Osteoblast (primary cell): ENCODE measurements at regions not wholly inside any gene's neighbourhood (a gene's known extent, or its start where the extent isn't known, plus 50 kb on each side); places are given as distances from the start of the nearest gene placed in this dataset.

Experiments used
- DNase-seq: peaks from one replicate; pipeline ENCODE4 v3.0.0; 2011; ENCODE audit warnings: low spot score, mixed read lengths; ENCODE audit not compliant: insufficient read length; ENCODE audit errors: missing footprints
- H2AFZ ChIP-seq: 2 replicates; pipeline ENCODE4 v1.6.0; 2011; ENCODE audit warnings: mild to moderate bottlenecking, low read length
- H3K27ac ChIP-seq: 2 replicates; pipeline ENCODE4 v1.5.1; 2011; ENCODE audit warnings: mild to moderate bottlenecking, low read depth, low read length, moderate library complexity
- H3K27me3 ChIP-seq: 2 replicates; pipeline ENCODE4 v1.6.0; 2012; ENCODE audit warnings: mild to moderate bottlenecking, control low read depth, inconsistent platforms, low read length, moderate library complexity; ENCODE audit not compliant: insufficient read depth
- H3K36me3 ChIP-seq: 2 replicates; pipeline ENCODE4 v1.5.1; 2011; ENCODE audit warnings: mild to moderate bottlenecking, low read length, control low read depth, moderate library complexity; ENCODE audit not compliant: insufficient read depth
- H3K4me1 ChIP-seq: 2 replicates; pipeline ENCODE4 v1.5.1; 2011; ENCODE audit warnings: mild to moderate bottlenecking, low read length, control low read depth, moderate library complexity; ENCODE audit not compliant: insufficient read depth
- H3K4me2 ChIP-seq: 2 replicates; pipeline ENCODE4 v1.6.0; 2011; ENCODE audit warnings: mild to moderate bottlenecking, low read length; ENCODE audit not compliant: insufficient read depth
- H3K4me3 ChIP-seq: fragments of 200-600 bp; sonication (generic); 3 replicates; pipeline ENCODE4 v1.5.1; 2012; ENCODE audit warnings: mild to moderate bottlenecking, low read length, inconsistent platforms; ENCODE audit not compliant: insufficient read depth
- H3K79me2 ChIP-seq: 2 replicates; pipeline ENCODE4 v1.6.0; 2012; ENCODE audit warnings: mild to moderate bottlenecking, low read length, control low read depth, inconsistent platforms; ENCODE audit not compliant: insufficient read depth
- H3K9me3 ChIP-seq: 2 replicates; pipeline ENCODE4 v1.5.1; 2011; ENCODE audit warnings: low read depth, low read length, control low read depth
- H4K20me1 ChIP-seq: 2 replicates; pipeline ENCODE4 v1.6.0; 2012; ENCODE audit warnings: mild to moderate bottlenecking, low read length, control low read depth; ENCODE audit not compliant: insufficient read depth
- TF ChIP-seq, protein P1 (sequence below): IDR thresholded peaks from 2 replicates; pipeline ENCODE4 v1.5.1; 2011; ENCODE audit warnings: mild to moderate bottlenecking, low read depth, low read length, moderate library complexity; ENCODE audit errors: extremely low read depth

GRCh38 chr7:118938845-118939244 is 714.3 kb downstream of the ANKRD7 start:
- Histone ChIP-seq H3K4me3 (no peak overlapping the region), H2AFZ (no peak overlapping the region), H3K27ac (no peak overlapping the region), H3K9me3 (no peaks in the 10 kb centered on the region), H3K27me3 (no peaks in the 10 kb centered on the region), H3K4me2 (no peak overlapping the region), H3K36me3 (no peaks in the 10 kb centered on the region), H3K79me2 (no peaks in the 10 kb centered on the region), H4K20me1 (no peaks in the 10 kb centered on the region), H3K4me1 (no peaks in the 10 kb centered on the region)
- no peak for DNase-seq
- TF ChIP-seq, protein P1, sequence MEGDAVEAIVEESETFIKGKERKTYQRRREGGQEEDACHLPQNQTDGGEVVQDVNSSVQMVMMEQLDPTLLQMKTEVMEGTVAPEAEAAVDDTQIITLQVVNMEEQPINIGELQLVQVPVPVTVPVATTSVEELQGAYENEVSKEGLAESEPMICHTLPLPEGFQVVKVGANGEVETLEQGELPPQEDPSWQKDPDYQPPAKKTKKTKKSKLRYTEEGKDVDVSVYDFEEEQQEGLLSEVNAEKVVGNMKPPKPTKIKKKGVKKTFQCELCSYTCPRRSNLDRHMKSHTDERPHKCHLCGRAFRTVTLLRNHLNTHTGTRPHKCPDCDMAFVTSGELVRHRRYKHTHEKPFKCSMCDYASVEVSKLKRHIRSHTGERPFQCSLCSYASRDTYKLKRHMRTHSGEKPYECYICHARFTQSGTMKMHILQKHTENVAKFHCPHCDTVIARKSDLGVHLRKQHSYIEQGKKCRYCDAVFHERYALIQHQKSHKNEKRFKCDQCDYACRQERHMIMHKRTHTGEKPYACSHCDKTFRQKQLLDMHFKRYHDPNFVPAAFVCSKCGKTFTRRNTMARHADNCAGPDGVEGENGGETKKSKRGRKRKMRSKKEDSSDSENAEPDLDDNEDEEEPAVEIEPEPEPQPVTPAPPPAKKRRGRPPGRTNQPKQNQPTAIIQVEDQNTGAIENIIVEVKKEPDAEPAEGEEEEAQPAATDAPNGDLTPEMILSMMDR = no peak

- H3K27ac ChIP-seq = no peak overlapping the region
- no peaks in the 10 kb centered on the region for H4K20me1 ChIP-seq
- no peaks in the 10 kb centered on the region for H3K9me3 ChIP-seq
- H3K4me1 ChIP-seq = no peaks in the 10 kb centered on the region
- H3K4me3 ChIP-seq = no peak overlapping the region
- no peak overlapping the region for H2AFZ ChIP-seq
- TF ChIP-seq, protein P1 = no peak
- no peaks in the 10 kb centered on the region for H3K27me3 ChIP-seq
- no peak overlapping the region for H3K4me2 ChIP-seq
- no peaks in the 10 kb centered on the region for H3K79me2 ChIP-seq
- DNase-seq = no peak
- H3K36me3 ChIP-seq = no peaks in the 10 kb centered on the region
These were observed 719.8 kb downstream of the ANKRD7 start for GRCh38 chr7:118944271-118944670.

- DNase-seq = no peak
- H3K9me3 ChIP-seq = no peaks in the 10 kb centered on the region
- H3K4me1 ChIP-seq = no peaks in the 10 kb centered on the region
- no peaks in the 10 kb centered on the region for H4K20me1 ChIP-seq
- no peaks in the 10 kb centered on the region for H3K27me3 ChIP-seq
- no peaks in the 10 kb centered on the region for H3K36me3 ChIP-seq
- no peak overlapping the region for H3K27ac ChIP-seq
- H3K4me3 ChIP-seq = no peak overlapping the region
- H3K4me2 ChIP-seq = no peak overlapping the region
- H2AFZ ChIP-seq = no peak overlapping the region
- H3K79me2 ChIP-seq = no peaks in the 10 kb centered on the region
- TF ChIP-seq, protein P1 = no peak
These were observed 721.6 kb downstream of the ANKRD7 start for GRCh38 chr7:118945911-118946682.

GRCh38 chr7:118948508-118948907 is 724.0 kb downstream of the ANKRD7 start:
- H3K36me3 ChIP-seq = no peaks in the 10 kb centered on the region
- no peak overlapping the region for H3K27ac ChIP-seq
- H3K4me2 ChIP-seq = no peak overlapping the region
- no peak for DNase-seq
- TF ChIP-seq, protein P1 = no peak
- H3K79me2 ChIP-seq = no peaks in the 10 kb centered on the region
- no peaks in the 10 kb centered on the region for H3K9me3 ChIP-seq
- no peaks in the 10 kb centered on the region for H3K4me1 ChIP-seq
- H4K20me1 ChIP-seq = no peaks in the 10 kb centered on the region
- H2AFZ ChIP-seq = no peak overlapping the region
- no peak overlapping the region for H3K4me3 ChIP-seq
- H3K27me3 ChIP-seq = no peaks in the 10 kb centered on the region
